ENCODE measurements at regions not wholly inside any gene's neighbourhood (a gene's known extent, or its start where the extent isn't known, plus 50 kb on each side); places are given as distances from the start of the nearest gene placed in this dataset.

DNA sequence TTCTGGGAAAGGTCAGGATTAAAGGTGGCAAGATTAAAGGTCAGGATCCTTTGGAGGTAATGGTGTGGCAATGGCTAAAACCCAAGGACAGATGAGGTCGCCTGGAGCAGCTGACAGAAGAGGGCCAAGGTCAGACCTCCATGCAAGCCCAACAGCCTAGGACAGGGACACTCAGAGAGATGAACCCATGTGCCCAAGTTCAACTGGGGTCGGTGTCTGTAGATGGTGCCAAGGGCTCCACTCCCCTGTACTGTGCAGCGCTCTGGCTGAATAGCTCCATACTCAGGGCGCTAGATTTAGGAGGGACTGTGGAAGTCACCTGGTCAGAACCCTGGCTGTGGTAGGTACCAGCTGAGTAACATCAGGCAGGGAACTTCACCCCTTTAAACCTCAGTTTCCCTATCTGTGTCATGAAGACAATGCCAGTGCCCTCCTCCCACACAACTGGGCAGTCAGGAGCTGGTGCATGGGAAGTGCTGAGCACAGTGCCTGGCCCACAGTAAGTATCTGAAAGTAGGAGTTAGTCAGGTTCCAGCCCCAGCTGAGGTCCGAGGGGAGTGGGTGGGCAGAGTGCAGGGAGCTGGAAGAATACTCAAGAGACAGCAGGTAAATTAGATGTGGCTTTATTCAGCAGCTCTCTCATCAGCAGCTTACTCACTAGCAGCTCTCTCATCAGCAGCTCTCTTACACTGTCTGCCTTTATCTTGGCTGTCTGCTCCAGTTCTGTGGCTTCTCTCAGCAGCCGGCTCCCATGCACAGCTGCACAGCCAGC lies 327.1 kb downstream of the GLRX3 start:
- TF ChIP-seq, protein P1, sequence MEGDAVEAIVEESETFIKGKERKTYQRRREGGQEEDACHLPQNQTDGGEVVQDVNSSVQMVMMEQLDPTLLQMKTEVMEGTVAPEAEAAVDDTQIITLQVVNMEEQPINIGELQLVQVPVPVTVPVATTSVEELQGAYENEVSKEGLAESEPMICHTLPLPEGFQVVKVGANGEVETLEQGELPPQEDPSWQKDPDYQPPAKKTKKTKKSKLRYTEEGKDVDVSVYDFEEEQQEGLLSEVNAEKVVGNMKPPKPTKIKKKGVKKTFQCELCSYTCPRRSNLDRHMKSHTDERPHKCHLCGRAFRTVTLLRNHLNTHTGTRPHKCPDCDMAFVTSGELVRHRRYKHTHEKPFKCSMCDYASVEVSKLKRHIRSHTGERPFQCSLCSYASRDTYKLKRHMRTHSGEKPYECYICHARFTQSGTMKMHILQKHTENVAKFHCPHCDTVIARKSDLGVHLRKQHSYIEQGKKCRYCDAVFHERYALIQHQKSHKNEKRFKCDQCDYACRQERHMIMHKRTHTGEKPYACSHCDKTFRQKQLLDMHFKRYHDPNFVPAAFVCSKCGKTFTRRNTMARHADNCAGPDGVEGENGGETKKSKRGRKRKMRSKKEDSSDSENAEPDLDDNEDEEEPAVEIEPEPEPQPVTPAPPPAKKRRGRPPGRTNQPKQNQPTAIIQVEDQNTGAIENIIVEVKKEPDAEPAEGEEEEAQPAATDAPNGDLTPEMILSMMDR (IDR thresholded peaks at IDR 0.05): no peak
- no peak for TF ChIP-seq POLR2A (IDR thresholded peaks at IDR 0.05)

Data from Peyer's patch (tissue), 4 donors.